Uterus (tissue), 2 donors: ENCODE measurements at regions not wholly inside any gene's neighbourhood (a gene's known extent, or its start where the extent isn't known, plus 50 kb on each side); places are given as distances from the start of the nearest gene placed in this dataset.

ENCODE experiments used
- POLR2A ChIP-seq, 2 donors: fragments of 450-650 bp; IDR thresholded peaks; one replicate each; pipeline ENCODE4 v1.6.1; 2016; ENCODE audit warnings: antibody characterized with exemption in 2 of 2, mild to moderate bottlenecking in 1 of 2, moderate library complexity in 1 of 2
- TF ChIP-seq, protein P1 (sequence below), 4 experiments: fragments of 200-600 bp in 2 of 4; fragments of 450-650 bp in 2 of 4; sonication (generic) in 2 of 4; IDR thresholded peaks; one replicate each; pipeline ENCODE4 v1.5.1; 2016 to 2019; ENCODE audit warnings: antibody characterized with exemption in 4 of 4, mild to moderate bottlenecking in 2 of 4, moderate library complexity in 1 of 4

DNA sequence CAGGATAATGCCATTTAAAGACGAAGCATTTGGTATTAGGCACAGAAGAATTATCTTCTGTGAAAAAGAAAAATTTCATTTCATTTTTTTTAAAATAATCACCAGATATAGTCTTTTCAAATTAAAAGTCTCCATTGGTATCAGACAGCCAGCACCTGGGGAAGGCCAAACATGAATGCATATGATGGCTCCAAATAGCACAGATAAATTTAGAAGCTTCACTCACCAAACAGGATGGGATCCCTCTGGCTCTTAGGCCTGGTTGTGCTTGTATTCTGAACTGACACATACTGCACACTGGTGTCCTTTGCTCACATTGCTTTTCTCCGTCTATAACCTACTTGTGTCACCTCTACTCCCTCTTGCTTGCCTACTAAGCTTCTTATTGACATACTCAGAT, 169.5 kb upstream of the CHRM2 start:
- TF ChIP-seq, protein P1, sequence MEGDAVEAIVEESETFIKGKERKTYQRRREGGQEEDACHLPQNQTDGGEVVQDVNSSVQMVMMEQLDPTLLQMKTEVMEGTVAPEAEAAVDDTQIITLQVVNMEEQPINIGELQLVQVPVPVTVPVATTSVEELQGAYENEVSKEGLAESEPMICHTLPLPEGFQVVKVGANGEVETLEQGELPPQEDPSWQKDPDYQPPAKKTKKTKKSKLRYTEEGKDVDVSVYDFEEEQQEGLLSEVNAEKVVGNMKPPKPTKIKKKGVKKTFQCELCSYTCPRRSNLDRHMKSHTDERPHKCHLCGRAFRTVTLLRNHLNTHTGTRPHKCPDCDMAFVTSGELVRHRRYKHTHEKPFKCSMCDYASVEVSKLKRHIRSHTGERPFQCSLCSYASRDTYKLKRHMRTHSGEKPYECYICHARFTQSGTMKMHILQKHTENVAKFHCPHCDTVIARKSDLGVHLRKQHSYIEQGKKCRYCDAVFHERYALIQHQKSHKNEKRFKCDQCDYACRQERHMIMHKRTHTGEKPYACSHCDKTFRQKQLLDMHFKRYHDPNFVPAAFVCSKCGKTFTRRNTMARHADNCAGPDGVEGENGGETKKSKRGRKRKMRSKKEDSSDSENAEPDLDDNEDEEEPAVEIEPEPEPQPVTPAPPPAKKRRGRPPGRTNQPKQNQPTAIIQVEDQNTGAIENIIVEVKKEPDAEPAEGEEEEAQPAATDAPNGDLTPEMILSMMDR (IDR thresholded peaks at IDR 0.05) = no peak
- no peak for TF ChIP-seq POLR2A (IDR thresholded peaks at IDR 0.05)
